ENCODE measurements at regions not wholly inside any gene's neighbourhood (a gene's known extent, or its start where the extent isn't known, plus 50 kb on each side); places are given as distances from the start of the nearest gene placed in this dataset.

- no peak for TF ChIP-seq CREB3 (tag; conservative IDR thresholded peaks at IDR 0.05; ENCODE audit: low read depth)
Observed at GRCh38 chr16:27650073-27650701, 100.2 kb downstream of the KATNIP start (continued).

DNA sequence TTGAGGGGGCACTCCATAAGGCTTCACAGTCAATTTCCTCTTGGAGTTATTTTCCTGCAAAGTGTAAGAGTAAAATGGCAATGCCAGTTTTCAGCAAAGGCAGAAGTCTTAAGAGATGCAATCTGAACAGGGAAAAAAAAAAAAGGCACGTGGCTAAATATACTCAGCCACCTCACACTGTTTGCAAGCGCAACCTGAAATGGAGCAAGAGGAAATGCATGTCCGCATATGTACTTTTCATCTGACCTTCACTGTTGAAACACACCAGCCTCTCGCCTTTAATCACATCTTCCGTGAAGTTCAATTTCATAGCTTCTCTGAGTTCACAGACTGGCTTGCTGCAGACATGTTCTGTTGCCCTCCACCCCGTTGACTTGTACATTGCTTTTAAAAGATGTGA lies 101.4 kb downstream of the KATNIP start:
- no peak overlapping the region for H3K9ac ChIP-seq (ENCODE audit: insufficient read depth in 1 of 2, low read depth in 2 of 2, low read length in 2 of 2)
- H2AFZ ChIP-seq (ENCODE audit: low read depth, low read length) = no peak overlapping the region
- H3K4me2 ChIP-seq (ENCODE audit: insufficient read depth, low read length) = no peak overlapping the region
- no peak overlapping the region for H3K27ac ChIP-seq (ENCODE audit: extremely low read depth, low read depth, low read length)
- H4K20me1 ChIP-seq (replicated peaks; ENCODE audit: control insufficient read depth, insufficient read depth, low read length) = no peaks in the 10 kb centered on the region
- WGBS (ENCODE audit: insufficient coverage, low coverage, missing lambda C conversion rate) = 58% methylated on average over 6 of the region's 6 CpGs
- DNase-seq (ENCODE audit: extremely low read depth in 1 of 4, low spot score in 3 of 4) = no peak
- H3K27me3 ChIP-seq (ENCODE audit: control insufficient read depth in 2 of 2, insufficient read depth in 2 of 2, low read length in 2 of 2) = no peaks in the 10 kb centered on the region
- H3K9me3 ChIP-seq (replicated peaks; ENCODE audit: control insufficient read depth, insufficient read depth, low read depth, low read length) = no peaks in the 10 kb centered on the region
- ATAC-seq = no peak
- no peaks in the 10 kb centered on the region; the same call in 2 of the 3 replicates for H3K36me3 ChIP-seq (ENCODE audit: control insufficient read depth, insufficient read depth, low read length)
- intact Hi-C loops (cut with micrococcal nuclease) (no loop called here), in situ Hi-C loops (cut with MboI) (no loop called here)
- no TSS peak for BruUV-seq (replicated peaks)
- ChIA-PET POLR2A (no interaction called here), CTCF (ENCODE audit: low intra/inter-chr PET ratio) (no interaction called here)
- no peaks in the 10 kb centered on the region for H3K9me1 ChIP-seq (ENCODE audit: control insufficient read depth, insufficient read depth, low read length)
- FAIRE-seq = no peak
- H3K4me3 ChIP-seq = no peak overlapping the region
- no peaks in the 10 kb centered on the region for H3K79me2 ChIP-seq (ENCODE audit: control insufficient read depth, insufficient read depth, low read length)
- no peaks in the 10 kb centered on the region for H3K4me1 ChIP-seq (replicated peaks in 1 of 2; ENCODE audit: control insufficient read depth in 2 of 2, insufficient read depth in 2 of 2, low read length in 2 of 2)
- TF ChIP-seq, protein P1, sequence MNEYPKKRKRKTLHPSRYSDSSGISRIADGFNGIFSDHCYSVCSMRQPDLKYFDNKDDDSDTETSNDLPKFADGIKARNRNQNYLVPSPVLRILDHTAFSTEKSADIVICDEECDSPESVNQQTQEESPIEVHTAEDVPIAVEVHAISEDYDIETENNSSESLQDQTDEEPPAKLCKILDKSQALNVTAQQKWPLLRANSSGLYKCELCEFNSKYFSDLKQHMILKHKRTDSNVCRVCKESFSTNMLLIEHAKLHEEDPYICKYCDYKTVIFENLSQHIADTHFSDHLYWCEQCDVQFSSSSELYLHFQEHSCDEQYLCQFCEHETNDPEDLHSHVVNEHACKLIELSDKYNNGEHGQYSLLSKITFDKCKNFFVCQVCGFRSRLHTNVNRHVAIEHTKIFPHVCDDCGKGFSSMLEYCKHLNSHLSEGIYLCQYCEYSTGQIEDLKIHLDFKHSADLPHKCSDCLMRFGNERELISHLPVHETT (CRISPR knock-in tag; conservative IDR thresholded peaks at IDR 0.05 in 1 of 2, IDR thresholded peaks at IDR 0.05 in 1 of 2) = no peak
- no peak for TF ChIP-seq FOS (IDR thresholded peaks at IDR 0.05; ENCODE audit: extremely low read depth, insufficient read length)
- no peak for TF ChIP-seq ZBED1 (IDR thresholded peaks at IDR 0.05)
- TF ChIP-seq, protein P2, sequence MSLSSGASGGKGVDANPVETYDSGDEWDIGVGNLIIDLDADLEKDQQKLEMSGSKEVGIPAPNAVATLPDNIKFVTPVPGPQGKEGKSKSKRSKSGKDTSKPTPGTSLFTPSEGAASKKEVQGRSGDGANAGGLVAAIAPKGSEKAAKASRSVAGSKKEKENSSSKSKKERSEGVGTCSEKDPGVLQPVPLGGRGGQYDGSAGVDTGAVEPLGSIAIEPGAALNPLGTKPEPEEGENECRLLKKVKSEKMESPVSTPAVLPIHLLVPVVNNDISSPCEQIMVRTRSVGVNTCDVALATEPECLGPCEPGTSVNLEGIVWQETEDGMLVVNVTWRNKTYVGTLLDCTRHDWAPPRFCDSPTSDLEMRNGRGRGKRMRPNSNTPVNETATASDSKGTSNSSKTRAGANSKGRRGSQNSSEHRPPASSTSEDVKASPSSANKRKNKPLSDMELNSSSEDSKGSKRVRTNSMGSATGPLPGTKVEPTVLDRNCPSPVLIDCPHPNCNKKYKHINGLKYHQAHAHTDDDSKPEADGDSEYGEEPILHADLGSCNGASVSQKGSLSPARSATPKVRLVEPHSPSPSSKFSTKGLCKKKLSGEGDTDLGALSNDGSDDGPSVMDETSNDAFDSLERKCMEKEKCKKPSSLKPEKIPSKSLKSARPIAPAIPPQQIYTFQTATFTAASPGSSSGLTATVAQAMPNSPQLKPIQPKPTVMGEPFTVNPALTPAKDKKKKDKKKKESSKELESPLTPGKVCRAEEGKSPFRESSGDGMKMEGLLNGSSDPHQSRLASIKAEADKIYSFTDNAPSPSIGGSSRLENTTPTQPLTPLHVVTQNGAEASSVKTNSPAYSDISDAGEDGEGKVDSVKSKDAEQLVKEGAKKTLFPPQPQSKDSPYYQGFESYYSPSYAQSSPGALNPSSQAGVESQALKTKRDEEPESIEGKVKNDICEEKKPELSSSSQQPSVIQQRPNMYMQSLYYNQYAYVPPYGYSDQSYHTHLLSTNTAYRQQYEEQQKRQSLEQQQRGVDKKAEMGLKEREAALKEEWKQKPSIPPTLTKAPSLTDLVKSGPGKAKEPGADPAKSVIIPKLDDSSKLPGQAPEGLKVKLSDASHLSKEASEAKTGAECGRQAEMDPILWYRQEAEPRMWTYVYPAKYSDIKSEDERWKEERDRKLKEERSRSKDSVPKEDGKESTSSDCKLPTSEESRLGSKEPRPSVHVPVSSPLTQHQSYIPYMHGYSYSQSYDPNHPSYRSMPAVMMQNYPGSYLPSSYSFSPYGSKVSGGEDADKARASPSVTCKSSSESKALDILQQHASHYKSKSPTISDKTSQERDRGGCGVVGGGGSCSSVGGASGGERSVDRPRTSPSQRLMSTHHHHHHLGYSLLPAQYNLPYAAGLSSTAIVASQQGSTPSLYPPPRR (CRISPR knock-in tag; IDR thresholded peaks at IDR 0.05; ENCODE audit: borderline replicate concordance) = no peak
- no peak for TF ChIP-seq ZFPM2 (CRISPR knock-in tag; IDR thresholded peaks at IDR 0.05)
- no peak for TF ChIP-seq ZNF140 (CRISPR knock-in tag; IDR thresholded peaks at IDR 0.05)
- TF ChIP-seq SOX6 (IDR thresholded peaks at IDR 0.05) = no peak
- TF ChIP-seq NFIX (CRISPR knock-in tag; IDR thresholded peaks at IDR 0.05; ENCODE audit: low read depth) = no peak
- no peak for TF ChIP-seq E2F1 (CRISPR knock-in tag; IDR thresholded peaks at IDR 0.05)
- TF ChIP-seq RBM17 (IDR thresholded peaks at IDR 0.05; ENCODE audit: borderline replicate concordance, low read depth, low read length) = no peak
- no peak for TF ChIP-seq MBD2 (IDR thresholded peaks at IDR 0.05; ENCODE audit: borderline replicate concordance, low read depth)
- no peak for TF ChIP-seq ZSCAN29 (IDR thresholded peaks at IDR 0.05)
